ENCODE measurements at regions not wholly inside any gene's neighbourhood (a gene's known extent, or its start where the extent isn't known, plus 50 kb on each side); places are given as distances from the start of the nearest gene placed in this dataset.

- TF ChIP-seq CTCF (IDR thresholded peaks at IDR 0.05; ENCODE audit: low read length) (no peak), EZH2phosphoT487 (IDR thresholded peaks at IDR 0.05; ENCODE audit: low read length) (no peak), EZH2 (optimal IDR thresholded peaks at IDR 0.05; ENCODE audit: low read depth, low read length) (no peak)
These were observed 984.0 kb upstream of the SLC39A10 start for GRCh38 chr2:194672994-194673393.
